ENCODE measurements at regions not wholly inside any gene's neighbourhood (a gene's known extent, or its start where the extent isn't known, plus 50 kb on each side); places are given as distances from the start of the nearest gene placed in this dataset.

- no peak for TF ChIP-seq CTCF (IDR thresholded peaks at IDR 0.05; ENCODE audit: low read depth, low read length, missing control alignments)
- no peak for DNase-seq
- in situ Hi-C loops (cut with HindIII; ENCODE audit: low pct_ligation_motif_present, low sequenced_read_pairs) = no loop called here
- Histone ChIP-seq H3K27me3 (replicated peaks) (no peaks in the 10 kb centered on the region), H3K4me3 (ENCODE audit: low read depth, low read length) (no peak overlapping the region), H3K36me3 (replicated peaks) (no peaks in the 10 kb centered on the region), H3K27ac (no peak overlapping the region)
Observed at GRCh38 chr4:129788486-129788885, 692.5 kb downstream of the C4orf33 start.

GRCh38 chr4:129804461-129804981, 708.6 kb downstream of the C4orf33 start:
- Histone ChIP-seq H3K36me3 (replicated peaks) (no peaks in the 10 kb centered on the region), H3K27ac (no peak overlapping the region), H3K4me3 (ENCODE audit: low read depth, low read length) (no peak overlapping the region), H3K27me3 (replicated peaks) (no peaks in the 10 kb centered on the region)
- TF ChIP-seq CTCF (IDR thresholded peaks at IDR 0.05; ENCODE audit: low read depth, low read length, missing control alignments) = no peak
- in situ Hi-C loops (cut with HindIII; ENCODE audit: low pct_ligation_motif_present, low sequenced_read_pairs) = no loop called here
- DNase-seq = no peak

GRCh38 chr4:129806986-129807385, 711.0 kb downstream of the C4orf33 start:
- Histone ChIP-seq H3K27ac (no peak overlapping the region), H3K4me3 (ENCODE audit: low read depth, low read length) (no peak overlapping the region), H3K27me3 (replicated peaks) (no peaks in the 10 kb centered on the region), H3K36me3 (replicated peaks) (no peaks in the 10 kb centered on the region)
- in situ Hi-C loops (cut with HindIII; ENCODE audit: low pct_ligation_motif_present, low sequenced_read_pairs) = no loop called here
- DNase-seq = no peak
- TF ChIP-seq CTCF (IDR thresholded peaks at IDR 0.05; ENCODE audit: low read depth, low read length, missing control alignments) = no peak

GRCh38 chr4:129808242-129808641, 712.3 kb downstream of the C4orf33 start:
- no peak for DNase-seq
- Histone ChIP-seq H3K36me3 (replicated peaks) (no peaks in the 10 kb centered on the region), H3K27ac (no peak overlapping the region), H3K27me3 (replicated peaks) (no peaks in the 10 kb centered on the region), H3K4me3 (ENCODE audit: low read depth, low read length) (no peak overlapping the region)
- no peak for TF ChIP-seq CTCF (IDR thresholded peaks at IDR 0.05; ENCODE audit: low read depth, low read length, missing control alignments)
- in situ Hi-C loops (cut with HindIII; ENCODE audit: low pct_ligation_motif_present, low sequenced_read_pairs) = no loop called here

- no peak for TF ChIP-seq CTCF (IDR thresholded peaks at IDR 0.05; ENCODE audit: low read depth, low read length, missing control alignments)
- Histone ChIP-seq H3K27me3 (replicated peaks) (no peaks in the 10 kb centered on the region), H3K27ac (no peak overlapping the region), H3K36me3 (replicated peaks) (no peaks in the 10 kb centered on the region), H3K4me3 (ENCODE audit: low read depth, low read length) (no peak overlapping the region)
- in situ Hi-C loops (cut with HindIII; ENCODE audit: low pct_ligation_motif_present, low sequenced_read_pairs) = no loop called here
- no peak for DNase-seq
Observed at GRCh38 chr4:129821073-129821472, 725.1 kb downstream of the C4orf33 start.

- in situ Hi-C loops (cut with HindIII; ENCODE audit: low pct_ligation_motif_present, low sequenced_read_pairs) = no loop called here
- H3K27me3 ChIP-seq (replicated peaks) = no peaks in the 10 kb centered on the region
- peak; percentile 5 for DNase-seq
- TF ChIP-seq CTCF (IDR thresholded peaks at IDR 0.05; ENCODE audit: low read depth, low read length, missing control alignments) = no peak
- no peak overlapping the region for H3K4me3 ChIP-seq (ENCODE audit: low read depth, low read length)
- peak overlapping the region; percentile 57 for H3K27ac ChIP-seq
- no peaks in the 10 kb centered on the region for H3K36me3 ChIP-seq (replicated peaks)
Observed at GRCh38 chr4:129821963-129822362, 726.0 kb downstream of the C4orf33 start.

All from brain microvascular endothelial cell (primary cell).